GM18511 (cell line): ENCODE measurements at regions not wholly inside any gene's neighbourhood (a gene's known extent, or its start where the extent isn't known, plus 50 kb on each side); places are given as distances from the start of the nearest gene placed in this dataset.

Experiments
- ATAC-seq: cut with Tn5 transposase; IDR thresholded peaks from one replicate; pipeline ENCODE4 v1.9.1; 2021; ENCODE audit warnings: mild to moderate bottlenecking, moderate library complexity; ENCODE audit not compliant: unreplicated experiment

DNA sequence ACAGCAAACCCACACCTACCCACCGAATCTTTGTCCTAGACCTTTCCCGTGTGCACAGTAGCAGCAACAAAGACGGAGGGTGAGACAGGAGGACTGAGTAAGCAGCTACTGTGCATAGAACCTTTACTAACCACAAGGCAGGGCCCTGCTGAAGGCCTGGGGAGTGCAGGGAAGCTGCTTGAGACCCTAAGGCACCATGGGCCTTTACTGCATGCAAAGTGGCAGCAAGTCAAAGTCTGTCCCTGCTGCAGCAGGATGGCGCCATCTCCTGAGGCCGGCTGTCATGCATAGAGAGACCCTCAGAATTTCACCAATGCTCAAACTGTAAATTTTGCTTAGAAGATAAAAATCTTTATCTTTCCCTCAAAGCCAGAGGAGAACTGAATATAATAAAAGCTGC, 610.5 kb downstream of the ACTR3B start:
- ATAC-seq = no peak

- no peak for ATAC-seq
Observed at GRCh38 chr7:153380636-153381035, 621.1 kb downstream of the ACTR3B start.

DNA sequence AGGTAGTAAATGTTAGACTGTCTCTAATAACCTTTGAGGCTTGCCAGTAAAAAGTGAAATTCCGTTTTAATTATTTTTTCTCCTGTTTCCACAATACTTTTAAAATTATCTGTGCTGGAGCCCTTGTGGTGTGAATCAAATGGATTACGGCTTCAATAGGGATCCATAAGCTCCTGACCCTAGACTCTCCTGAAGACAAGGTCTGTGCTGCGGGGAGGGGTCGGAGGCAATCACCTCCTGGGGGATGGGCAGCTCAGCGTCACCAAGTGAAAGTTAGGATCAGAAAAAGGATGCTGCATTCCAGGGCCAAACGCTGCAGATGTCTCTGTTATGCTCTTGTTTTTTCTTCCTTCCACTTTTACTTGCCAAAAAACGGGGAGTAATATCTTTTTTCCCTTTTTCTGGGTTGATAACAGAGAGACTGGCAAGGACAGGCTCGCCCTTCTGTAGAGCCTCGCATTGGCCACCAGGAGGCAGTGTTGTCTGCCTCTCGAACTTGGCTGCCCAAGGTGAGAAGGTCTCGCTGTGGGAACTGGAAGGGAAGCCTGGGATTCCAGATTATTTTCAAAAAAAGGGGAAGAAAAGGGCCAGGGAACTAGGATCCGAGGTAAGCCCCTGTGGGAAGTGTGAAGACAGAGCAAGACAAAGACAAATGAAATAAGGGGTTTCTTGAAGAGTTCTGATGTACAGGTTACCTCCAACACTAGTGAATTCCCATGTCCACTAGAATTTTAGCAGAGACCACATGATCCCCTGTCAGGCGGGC, 621.9 kb downstream of the ACTR3B start:
- ATAC-seq = no peak

DNA sequence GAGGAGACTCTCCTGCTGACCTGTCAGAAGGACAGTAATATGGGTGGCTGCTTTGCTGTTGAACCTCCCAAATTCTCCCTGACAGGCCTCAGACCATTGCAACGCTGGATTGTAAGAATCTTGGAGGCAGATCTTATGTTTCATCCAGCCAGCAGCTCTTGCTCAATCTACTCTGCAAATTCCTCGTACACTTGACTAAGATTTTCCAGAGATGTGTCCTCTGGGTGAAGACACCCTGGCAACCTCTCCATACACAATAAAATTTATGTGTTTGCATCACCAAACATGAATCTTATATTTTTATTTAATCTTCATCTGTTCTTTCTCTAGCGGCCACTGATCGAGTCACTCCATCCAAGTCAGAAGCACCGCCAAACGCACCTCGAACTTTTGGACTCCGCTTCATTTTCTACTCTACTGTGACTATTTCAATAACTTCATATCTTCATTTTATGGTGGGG, 623.1 kb downstream of the ACTR3B start:
- no peak for ATAC-seq

- no peak for ATAC-seq
Observed at GRCh38 chr7:153383781-153384180, 624.2 kb downstream of the ACTR3B start.

DNA sequence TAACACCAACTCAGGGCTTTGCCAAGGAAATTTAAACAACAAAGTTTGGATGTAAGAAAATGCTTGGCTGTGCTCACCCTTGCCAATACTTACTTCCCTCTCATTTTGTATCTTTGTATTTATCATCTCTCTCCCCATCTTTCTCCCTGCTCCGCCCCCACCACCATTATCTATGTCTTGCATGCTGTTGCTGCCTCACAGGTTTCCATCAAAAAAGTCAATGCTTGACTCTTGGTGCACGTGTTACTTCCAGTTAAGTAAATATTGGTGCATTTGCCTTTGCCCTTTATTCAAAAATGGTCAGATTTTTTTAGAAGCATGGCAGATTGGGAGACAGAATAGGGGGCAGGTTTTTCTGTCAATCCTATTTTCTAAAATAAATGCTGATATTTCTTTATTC, 626.0 kb downstream of the ACTR3B start:
- ATAC-seq = no peak

GRCh38 chr7:153386556-153386955, 627.0 kb downstream of the ACTR3B start:
- no peak for ATAC-seq

GRCh38 chr7:153388611-153389010, 629.1 kb downstream of the ACTR3B start:
- no peak for ATAC-seq

- no peak for ATAC-seq
Observed at GRCh38 chr7:153389261-153389660, 629.7 kb downstream of the ACTR3B start.

DNA sequence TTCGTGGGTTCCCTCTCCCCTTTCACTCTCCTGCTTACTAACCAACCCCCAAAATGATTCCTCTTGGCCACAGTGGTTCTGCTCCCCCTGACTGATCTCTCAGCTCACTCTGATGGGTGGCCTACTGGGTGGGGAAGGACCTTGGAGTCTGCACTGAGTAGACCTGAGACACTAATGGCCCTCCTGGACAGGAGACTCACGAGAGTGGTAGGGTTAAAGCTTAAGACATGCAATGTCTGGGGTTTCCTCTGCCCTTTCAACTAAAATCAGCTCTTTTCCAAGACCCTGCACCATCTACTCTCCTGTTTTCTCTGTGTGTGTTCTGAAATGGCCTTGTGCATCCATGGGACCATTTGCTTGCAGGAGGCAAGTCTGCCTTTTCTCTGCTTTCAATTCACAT, 631.4 kb downstream of the ACTR3B start:
- ATAC-seq = no peak

DNA sequence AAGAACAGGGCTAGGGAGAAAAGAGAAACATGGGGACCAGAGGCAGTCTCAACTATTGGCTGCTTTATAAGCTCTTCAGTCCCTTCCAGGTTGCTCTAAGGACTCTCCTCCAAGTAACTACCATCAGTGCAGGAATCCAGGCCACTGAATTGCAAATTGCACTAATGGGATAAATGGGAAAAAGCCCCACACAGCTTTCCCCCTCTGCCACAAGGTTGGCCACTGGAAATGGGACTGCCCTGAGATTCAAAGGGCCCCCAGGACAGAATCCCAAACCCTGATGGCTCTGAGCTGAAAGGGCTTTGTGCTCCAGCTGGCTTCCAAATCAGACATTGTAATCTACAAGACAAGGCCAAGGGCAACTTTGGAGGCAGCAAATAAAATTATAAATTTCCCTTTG, 633.2 kb downstream of the ACTR3B start:
- ATAC-seq = no peak

DNA sequence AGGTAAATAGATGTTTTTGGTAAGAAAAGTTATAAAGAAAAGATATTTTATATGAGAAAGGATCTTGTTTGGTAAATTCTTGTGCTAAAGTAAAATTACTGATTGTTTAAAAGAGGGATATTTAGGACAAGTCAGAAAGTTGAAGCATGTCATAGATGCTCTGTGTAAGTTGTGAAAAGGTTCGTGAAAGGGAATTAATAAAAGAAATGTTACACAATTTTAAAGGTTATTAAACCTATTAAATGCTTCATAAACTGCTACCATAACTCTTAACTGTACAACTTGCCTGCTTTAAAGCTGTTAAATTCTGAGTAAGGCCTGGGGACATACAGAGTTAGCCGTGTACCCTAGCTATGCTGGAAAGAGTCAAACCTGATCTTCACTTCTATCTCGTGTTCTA, 634.1 kb downstream of the ACTR3B start:
- no peak for ATAC-seq

GRCh38 chr7:153396475-153396874, 636.9 kb downstream of the ACTR3B start:
- ATAC-seq = no peak

GRCh38 chr7:153397459-153397858, 637.9 kb downstream of the ACTR3B start:
- ATAC-seq = no peak

- no peak for ATAC-seq
Observed at GRCh38 chr7:153397906-153398305, 638.4 kb downstream of the ACTR3B start.

DNA sequence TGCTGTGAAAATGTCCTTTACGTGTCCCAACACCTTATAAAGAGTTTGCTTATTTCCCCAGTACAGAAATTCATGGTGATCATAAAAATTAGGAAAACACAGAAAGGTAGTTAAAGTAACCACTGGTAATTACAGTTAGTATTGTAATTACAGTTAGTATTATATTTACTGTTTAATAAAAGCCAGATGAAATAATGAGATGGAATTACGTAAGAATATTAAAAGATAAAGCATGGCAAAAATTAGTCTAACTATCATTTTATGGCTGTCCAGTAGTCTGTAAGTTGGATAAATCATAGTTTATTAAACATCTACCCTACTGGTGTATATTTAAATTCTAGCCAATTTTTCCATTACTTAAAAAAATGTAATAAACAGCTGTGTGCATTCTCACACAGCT, 638.8 kb downstream of the ACTR3B start:
- ATAC-seq = no peak

DNA sequence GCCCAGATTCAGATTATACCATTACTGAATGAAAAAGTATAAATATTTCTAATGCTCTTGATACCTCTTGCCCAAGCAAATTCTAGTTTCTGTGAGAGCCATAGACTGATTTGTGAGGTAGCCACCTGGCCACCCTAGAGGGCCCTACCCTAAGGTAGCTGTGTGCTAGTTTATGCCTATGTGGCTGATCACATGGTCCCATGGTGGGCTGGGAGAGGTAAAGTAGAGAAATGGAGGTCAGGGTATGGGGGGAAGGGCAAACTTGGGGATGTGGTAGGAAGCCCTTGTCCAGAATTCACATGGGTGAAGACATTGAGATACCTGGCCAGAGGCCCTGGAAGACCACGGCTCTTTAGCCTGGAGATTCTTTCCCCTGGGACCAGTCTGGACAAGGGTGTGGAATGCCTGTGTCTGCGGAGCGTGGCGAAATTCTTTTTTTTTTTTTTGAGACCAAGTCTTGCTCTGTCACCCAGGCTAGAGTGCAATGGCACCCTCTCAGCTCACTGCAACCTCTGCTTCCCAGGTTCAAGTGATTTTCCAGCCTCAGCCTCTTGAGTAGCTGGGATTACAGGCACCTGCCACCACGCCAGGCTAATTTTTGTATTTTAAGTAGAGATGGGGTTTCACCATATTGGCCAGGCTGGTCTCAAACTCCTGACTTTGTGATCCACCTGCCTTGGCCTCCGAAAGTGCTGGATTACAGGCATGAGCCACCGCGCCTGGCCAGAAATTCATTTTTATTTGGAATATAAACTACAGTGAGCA, 639.4 kb downstream of the ACTR3B start:
- ATAC-seq = no peak

DNA sequence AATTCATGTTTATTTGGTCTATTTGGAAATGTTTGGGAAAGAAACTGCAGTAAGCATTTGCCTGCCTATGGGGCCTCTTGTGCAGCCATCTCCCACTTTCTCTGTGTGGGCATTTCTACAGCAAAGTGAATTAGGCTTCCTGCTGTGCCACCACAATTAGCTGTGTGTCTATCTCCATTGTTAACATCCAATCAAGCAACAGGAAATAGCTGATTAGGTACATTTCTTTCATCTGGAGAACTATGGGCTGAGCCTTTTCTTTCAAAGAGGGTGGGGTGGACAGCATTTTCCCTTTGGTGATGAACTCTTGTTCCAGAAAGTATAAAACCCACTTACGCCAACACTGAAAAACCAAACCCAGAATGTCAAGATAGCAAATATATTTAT, 640.0 kb downstream of the ACTR3B start:
- ATAC-seq = no peak

- ATAC-seq = no peak
Observed at GRCh38 chr7:153400735-153401593, 641.4 kb downstream of the ACTR3B start.

DNA sequence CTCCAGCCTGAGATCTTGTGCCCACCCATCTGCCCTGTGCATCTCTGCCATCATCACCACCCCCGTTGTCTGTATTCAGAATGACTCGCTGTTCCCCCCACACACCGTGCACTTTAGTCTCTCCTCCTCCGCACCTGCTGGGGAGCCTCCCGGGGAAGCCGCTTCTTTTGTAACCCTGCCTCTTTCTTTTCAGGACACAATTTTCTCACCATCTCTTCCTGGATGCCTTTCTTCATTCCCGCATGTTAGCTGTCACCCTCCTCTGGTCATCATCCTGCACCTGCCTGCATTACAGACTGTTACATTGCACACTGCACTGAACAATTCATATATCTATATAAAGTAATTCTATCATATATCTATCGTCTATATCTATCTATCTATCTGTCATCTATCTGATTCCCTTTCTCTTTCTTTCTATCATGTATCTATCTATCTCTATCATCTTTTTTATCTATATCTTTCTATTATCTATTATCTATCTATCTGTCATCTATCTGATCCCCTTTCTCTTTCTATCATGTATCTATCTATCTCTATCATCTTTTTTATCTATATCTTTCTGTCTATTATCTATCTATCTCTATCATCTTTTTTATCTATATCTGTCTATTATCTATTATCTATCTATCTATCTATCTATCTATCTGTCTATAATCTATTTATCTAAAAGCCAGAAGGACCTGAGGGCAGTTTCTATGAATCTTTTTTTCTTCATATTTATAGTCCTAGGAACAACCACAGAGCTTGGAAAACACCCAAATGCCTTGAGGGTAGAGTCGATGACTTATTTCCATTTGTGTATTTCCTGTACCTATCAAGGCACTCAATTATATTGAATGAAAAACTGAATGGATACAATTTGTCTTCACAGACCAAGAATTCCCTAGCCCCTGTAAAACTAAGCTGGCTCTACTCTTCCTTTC, 642.5 kb downstream of the ACTR3B start:
- ATAC-seq = no peak
